Bronchial epithelial cell (primary cell): ENCODE measurements at regions not wholly inside any gene's neighbourhood (a gene's known extent, or its start where the extent isn't known, plus 50 kb on each side); places are given as distances from the start of the nearest gene placed in this dataset.

ENCODE experiments used
- DNase-seq: peaks from one replicate; pipeline ENCODE4 v3.0.0-alpha.2; 2010; ENCODE audit warnings: low read depth
- FAIRE-seq: peaks from 2 replicates; lab custom pipeline; 2011; peaks lifted over from hg19 to GRCh38; lab: Jason Lieb, UNC
- H3K27me3 ChIP-seq: 2 replicates; pipeline ENCODE4 v1.5.1; 2011; ENCODE audit warnings: low read length; ENCODE audit not compliant: control insufficient read depth, insufficient read depth
- H3K36me3 ChIP-seq: 2 replicates; pipeline ENCODE4 v1.5.1; 2011; ENCODE audit warnings: low read length; ENCODE audit not compliant: control insufficient read depth, insufficient read depth
- H3K4me3 ChIP-seq: 2 replicates; pipeline ENCODE4 v1.5.1; 2011; ENCODE audit warnings: mild to moderate bottlenecking, low read depth, low read length, control low read depth
- TF ChIP-seq, protein P1 (sequence below): IDR thresholded peaks from 2 replicates; pipeline ENCODE4 v1.5.1; 2011; ENCODE audit warnings: mild to moderate bottlenecking, moderate library complexity, low read length, control low read depth, inconsistent platforms; ENCODE audit not compliant: insufficient read depth, severe bottlenecking

DNA sequence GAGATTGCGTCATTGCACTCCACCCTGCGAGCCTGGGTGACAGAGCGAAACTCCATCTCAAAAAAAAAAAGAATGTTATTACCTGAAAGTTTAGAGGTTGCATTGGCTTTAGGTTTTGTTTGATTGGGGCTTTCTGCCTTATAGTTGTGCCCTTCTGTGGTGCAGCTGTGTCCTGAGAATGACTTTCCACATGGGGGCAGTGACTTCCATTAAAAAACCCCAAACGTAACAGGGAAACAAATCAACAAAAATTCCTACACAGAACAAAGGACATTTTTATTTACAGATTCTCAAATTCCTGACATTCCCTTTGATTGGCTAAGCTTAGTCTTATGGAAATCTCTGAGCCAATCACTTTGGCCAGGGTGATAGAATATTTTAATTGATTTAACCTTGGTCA lies 154.1 kb upstream of the GPR149 start:
- FAIRE-seq (no peak), DNase-seq (no peak)
- H3K36me3 ChIP-seq: no peaks in the 10 kb centered on the region
- no peaks in the 10 kb centered on the region for H3K27me3 ChIP-seq
- TF ChIP-seq, protein P1, sequence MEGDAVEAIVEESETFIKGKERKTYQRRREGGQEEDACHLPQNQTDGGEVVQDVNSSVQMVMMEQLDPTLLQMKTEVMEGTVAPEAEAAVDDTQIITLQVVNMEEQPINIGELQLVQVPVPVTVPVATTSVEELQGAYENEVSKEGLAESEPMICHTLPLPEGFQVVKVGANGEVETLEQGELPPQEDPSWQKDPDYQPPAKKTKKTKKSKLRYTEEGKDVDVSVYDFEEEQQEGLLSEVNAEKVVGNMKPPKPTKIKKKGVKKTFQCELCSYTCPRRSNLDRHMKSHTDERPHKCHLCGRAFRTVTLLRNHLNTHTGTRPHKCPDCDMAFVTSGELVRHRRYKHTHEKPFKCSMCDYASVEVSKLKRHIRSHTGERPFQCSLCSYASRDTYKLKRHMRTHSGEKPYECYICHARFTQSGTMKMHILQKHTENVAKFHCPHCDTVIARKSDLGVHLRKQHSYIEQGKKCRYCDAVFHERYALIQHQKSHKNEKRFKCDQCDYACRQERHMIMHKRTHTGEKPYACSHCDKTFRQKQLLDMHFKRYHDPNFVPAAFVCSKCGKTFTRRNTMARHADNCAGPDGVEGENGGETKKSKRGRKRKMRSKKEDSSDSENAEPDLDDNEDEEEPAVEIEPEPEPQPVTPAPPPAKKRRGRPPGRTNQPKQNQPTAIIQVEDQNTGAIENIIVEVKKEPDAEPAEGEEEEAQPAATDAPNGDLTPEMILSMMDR: no peak
- H3K4me3 ChIP-seq: no peak overlapping the region

DNA sequence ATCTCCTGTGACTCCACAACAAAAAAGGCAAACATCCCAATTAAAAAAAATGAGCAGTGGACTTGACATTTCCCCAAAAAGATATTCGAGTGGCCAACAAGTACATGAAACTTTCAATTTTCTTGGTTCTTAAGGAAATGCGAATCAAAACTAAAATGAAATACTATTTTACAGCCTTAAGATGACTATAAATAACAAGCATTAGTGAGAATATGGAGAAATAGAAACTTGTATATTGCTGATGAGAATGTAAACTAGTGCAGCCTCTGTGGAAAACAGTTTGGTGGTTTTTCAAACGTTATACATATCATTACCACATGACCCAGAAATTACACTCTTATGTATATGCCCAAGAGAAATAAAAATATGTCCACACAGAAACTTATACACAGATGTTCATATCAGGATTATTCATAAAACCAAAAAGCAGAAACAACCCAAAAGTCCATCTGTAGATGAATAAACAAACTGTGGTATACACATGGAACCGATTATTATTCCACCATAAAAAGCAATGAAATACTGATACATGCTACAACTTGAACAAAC lies 153.2 kb upstream of the GPR149 start:
- Histone ChIP-seq H3K4me3 (no peak overlapping the region), H3K36me3 (no peaks in the 10 kb centered on the region), H3K27me3 (no peaks in the 10 kb centered on the region)
- DNase-seq (no peak), FAIRE-seq (no peak)
- TF ChIP-seq, protein P1: no peak

DNA sequence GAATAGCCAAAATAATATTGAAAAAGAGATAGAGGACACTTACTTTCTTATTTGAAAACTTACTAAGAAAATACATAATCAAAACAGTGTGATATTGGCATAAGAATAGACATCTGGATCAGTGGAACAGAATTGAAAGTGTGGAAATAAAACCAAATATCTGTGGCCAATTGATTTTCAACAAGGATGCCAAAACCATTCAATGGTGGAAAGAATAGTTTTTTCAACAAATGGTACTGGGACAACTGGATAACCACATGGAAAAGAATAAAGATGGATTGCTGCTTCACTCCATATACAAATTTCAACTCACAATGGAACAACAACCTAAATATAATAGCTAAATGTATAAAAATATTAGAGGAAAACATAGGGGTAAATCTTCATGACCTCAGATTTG lies 152.5 kb upstream of the GPR149 start:
- H3K36me3 ChIP-seq: no peaks in the 10 kb centered on the region
- no peaks in the 10 kb centered on the region for H3K27me3 ChIP-seq
- TF ChIP-seq, protein P1: no peak
- H3K4me3 ChIP-seq: no peak overlapping the region
- no peak for FAIRE-seq
- no peak for DNase-seq

DNA sequence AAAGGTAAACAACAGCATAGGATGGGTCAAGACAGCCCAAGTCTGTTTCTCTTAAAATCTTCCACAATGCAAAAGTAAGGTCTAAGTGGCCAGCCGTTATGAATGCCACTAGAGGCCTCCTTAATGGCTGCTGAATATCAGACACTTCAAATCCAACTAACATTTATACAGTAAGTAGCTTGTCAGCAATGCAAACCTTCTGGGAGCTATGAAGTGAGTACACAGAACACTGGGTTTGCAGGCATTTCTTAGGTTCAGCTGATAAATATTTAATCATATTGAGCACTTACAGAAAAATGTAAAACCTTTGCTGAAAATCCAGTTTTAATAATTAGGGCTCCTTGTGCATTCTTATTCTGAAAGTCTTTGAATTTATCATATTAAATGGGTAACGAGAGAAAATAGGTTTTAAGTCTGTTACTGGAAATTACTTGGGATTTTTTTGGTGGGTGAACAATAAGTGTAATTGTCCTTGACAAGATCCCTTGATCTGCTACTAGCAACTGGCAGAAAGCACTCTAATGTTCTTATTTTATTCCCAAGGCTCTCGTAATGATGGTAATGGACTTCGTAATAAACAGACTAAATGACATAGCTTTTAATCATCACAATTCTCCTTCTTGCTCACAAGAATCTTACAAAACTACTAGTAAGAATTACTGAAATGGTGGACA lies 141.7 kb upstream of the GPR149 start:
- TF ChIP-seq, protein P1: no peak
- no peak for DNase-seq
- Histone ChIP-seq H3K27me3 (no peaks in the 10 kb centered on the region), H3K36me3 (no peaks in the 10 kb centered on the region), H3K4me3 (no peak overlapping the region)
- no peak for FAIRE-seq

DNA sequence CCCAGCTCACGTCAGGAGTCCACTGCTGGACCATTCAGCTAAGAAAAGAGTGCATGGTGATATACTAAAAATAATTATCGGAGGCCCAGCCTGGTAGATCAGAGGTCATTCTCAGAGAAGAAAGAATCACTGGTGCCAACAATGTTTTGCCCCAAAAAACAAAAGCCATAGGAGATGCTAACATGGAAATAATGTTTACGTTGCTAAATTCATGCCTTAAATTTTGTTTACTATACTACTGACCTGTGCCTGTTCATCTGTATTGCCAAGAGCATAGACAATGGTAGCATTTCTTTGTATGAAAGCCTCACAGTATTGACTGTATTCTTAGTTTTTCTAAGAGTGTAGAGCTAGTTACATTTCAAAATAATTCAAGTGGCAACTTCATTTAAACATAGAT lies 138.1 kb upstream of the GPR149 start:
- Histone ChIP-seq H3K36me3 (no peaks in the 10 kb centered on the region), H3K4me3 (no peak overlapping the region), H3K27me3 (no peaks in the 10 kb centered on the region)
- TF ChIP-seq, protein P1: no peak
- DNase-seq (no peak), FAIRE-seq (no peak)

DNA sequence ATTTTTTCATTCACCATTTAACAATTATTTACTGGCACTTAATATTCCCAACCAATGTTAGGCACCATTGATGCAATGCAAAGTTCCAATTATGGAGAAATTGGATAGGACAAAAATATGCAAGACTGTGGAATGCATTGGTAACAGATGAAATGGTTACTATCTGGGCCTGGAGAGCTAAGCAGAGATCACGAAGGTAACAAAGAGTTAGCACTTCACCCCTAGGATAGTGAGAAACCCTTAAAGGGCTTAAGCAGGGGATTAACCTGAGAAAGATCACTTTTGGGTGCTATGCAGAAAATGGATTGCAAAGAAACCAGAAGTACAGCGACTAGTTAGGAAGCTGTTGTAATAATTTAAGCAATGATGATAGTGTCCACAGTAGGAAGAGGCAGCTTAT lies 129.6 kb upstream of the GPR149 start:
- H3K4me3 ChIP-seq: no peak overlapping the region
- FAIRE-seq (no peak), DNase-seq (no peak)
- H3K27me3 ChIP-seq: no peaks in the 10 kb centered on the region
- TF ChIP-seq, protein P1: no peak
- H3K36me3 ChIP-seq: no peaks in the 10 kb centered on the region
